ENCODE measurements at regions not wholly inside any gene's neighbourhood (a gene's known extent, or its start where the extent isn't known, plus 50 kb on each side); places are given as distances from the start of the nearest gene placed in this dataset.

DNA sequence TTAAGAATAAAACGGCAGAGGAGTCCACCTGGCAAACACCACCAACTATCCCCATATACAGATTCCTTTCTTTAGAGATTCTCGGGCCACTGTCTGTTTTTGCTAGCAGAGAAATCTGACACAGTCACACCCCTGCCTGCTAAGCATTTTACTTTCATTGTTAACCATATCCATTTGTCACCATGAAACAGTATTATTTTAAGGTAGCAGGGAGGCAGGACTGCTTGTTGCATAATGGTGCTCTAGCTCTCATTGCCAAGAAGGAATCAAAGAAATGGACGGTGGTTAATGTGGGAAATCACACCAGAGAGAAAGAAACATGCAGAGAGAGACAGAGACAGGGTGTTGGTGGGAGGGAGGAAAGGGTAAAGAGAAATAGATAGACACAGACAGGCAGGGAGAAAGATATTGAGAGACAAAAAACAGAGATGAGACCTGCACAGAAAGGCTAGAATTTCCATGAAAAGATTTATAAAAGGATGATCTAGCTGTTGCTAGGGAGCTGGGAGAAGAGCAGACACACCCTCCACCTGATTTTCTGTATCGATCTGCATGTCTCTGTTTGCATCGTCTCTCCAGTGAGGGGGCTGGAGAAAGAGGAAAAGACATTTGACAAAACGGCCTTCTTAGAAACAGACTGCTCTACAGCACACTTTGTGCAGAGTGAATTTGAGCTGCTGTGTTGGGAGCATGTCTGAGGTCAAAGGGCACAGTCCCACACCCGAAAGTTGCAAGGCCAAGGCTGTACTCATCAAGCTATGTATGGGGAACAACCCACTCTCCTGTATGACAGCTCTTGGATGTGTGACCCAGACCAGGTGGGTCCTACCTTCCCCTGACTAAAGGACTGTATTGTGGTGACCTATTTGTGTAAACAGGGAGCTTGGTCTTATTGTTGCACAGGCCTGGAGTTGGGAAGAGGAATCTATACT is 303.1 kb downstream of the FZD1 start (continued):
- TF ChIP-seq, protein P1, sequence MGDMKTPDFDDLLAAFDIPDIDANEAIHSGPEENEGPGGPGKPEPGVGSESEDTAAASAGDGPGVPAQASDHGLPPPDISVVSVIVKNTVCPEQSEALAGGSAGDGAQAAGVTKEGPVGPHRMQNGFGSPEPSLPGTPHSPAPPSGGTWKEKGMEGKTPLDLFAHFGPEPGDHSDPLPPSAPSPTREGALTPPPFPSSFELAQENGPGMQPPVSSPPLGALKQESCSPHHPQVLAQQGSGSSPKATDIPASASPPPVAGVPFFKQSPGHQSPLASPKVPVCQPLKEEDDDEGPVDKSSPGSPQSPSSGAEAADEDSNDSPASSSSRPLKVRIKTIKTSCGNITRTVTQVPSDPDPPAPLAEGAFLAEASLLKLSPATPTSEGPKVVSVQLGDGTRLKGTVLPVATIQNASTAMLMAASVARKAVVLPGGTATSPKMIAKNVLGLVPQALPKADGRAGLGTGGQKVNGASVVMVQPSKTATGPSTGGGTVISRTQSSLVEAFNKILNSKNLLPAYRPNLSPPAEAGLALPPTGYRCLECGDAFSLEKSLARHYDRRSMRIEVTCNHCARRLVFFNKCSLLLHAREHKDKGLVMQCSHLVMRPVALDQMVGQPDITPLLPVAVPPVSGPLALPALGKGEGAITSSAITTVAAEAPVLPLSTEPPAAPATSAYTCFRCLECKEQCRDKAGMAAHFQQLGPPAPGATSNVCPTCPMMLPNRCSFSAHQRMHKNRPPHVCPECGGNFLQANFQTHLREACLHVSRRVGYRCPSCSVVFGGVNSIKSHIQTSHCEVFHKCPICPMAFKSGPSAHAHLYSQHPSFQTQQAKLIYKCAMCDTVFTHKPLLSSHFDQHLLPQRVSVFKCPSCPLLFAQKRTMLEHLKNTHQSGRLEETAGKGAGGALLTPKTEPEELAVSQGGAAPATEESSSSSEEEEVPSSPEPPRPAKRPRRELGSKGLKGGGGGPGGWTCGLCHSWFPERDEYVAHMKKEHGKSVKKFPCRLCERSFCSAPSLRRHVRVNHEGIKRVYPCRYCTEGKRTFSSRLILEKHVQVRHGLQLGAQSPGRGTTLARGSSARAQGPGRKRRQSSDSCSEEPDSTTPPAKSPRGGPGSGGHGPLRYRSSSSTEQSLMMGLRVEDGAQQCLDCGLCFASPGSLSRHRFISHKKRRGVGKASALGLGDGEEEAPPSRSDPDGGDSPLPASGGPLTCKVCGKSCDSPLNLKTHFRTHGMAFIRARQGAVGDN (IDR thresholded peaks at IDR 0.05), result no peak
- TF ChIP-seq TCF7 (IDR thresholded peaks at IDR 0.05; ENCODE audit: borderline replicate concordance), result no peak

- CTCF ChIA-PET, result interaction anchor here (1.2 kb wide), 1 partner anchor 13 kb away, joined by 3 read pairs; no protein-coding TSS in a partner anchor
- RAD21 ChIA-PET (ENCODE audit: unreplicated experiment), result no interaction called here
- whole genome bisulfite sequencing (ENCODE audit: insufficient coverage, insufficient replicate concordance, low lambda C conversion rate, missing lambda C conversion rate), result 76% methylated on average over 1 of the region's 1 CpG
- ATAC-seq (no peak), FAIRE-seq (no peak), DNase-seq (ENCODE audit: low read depth, low spot score) (no peak)
- Histone ChIP-seq H3K4me2 (ENCODE audit: control insufficient read depth, insufficient read depth) (no peak overlapping the region), H3K4me3 (no peak overlapping the region), H2AFZ (ENCODE audit: control insufficient read depth, low read depth, low read length) (no peak overlapping the region), H3K79me2 (ENCODE audit: control insufficient read depth, insufficient read depth, low read length) (no peaks in the 10 kb centered on the region), H3K27ac (ENCODE audit: control insufficient read depth, insufficient read depth) (no peak overlapping the region), H3K27me3 (replicated peaks in 1 of 2; ENCODE audit: control insufficient read depth in 2 of 2, insufficient read depth in 2 of 2, low read length in 1 of 2) (peaks cover 0 to 1% of the 10 kb centered on the region in 2 experiments; a peak in 1 of 4 replicates), H3K4me1 (ENCODE audit: control insufficient read depth, insufficient read depth, low read length) (no peaks in the 10 kb centered on the region), H3K9ac (ENCODE audit: control insufficient read depth, insufficient read depth, low read length) (no peak overlapping the region), H3K36me3 (ENCODE audit: control insufficient read depth in 2 of 2, insufficient read depth in 2 of 2, low read length in 1 of 2) (no peaks in the 10 kb centered on the region), H3K9me3 (replicated peaks; ENCODE audit: control insufficient read depth, insufficient read depth, low read length) (no peaks in the 10 kb centered on the region), H4K20me1 (ENCODE audit: control insufficient read depth, insufficient read depth) (no peaks in the 10 kb centered on the region)
- POLR2A ChIA-PET, result no interaction called here
- in situ Hi-C loops (cut with MboI) (no loop called here), intact Hi-C loops (cut with micrococcal nuclease; ENCODE audit: unreplicated experiment) (no loop called here)
- no TSS peak for BruUV-seq (replicated peaks)
- SMC1A ChIA-PET (ENCODE audit: uncharacterized antibody, unreplicated experiment), result no interaction called here
- TF ChIP-seq SPI1 (IDR thresholded peaks at IDR 0.05; ENCODE audit: borderline replicate concordance, insufficient read depth, low read depth, low read length), result no peak
- TF ChIP-seq, protein P2, sequence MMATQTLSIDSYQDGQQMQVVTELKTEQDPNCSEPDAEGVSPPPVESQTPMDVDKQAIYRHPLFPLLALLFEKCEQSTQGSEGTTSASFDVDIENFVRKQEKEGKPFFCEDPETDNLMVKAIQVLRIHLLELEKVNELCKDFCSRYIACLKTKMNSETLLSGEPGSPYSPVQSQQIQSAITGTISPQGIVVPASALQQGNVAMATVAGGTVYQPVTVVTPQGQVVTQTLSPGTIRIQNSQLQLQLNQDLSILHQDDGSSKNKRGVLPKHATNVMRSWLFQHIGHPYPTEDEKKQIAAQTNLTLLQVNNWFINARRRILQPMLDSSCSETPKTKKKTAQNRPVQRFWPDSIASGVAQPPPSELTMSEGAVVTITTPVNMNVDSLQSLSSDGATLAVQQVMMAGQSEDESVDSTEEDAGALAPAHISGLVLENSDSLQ (IDR thresholded peaks at IDR 0.05), result no peak
- TF ChIP-seq CHD2 (IDR thresholded peaks at IDR 0.05; ENCODE audit: borderline replicate concordance, low read depth, low read length), result no peak
- TF ChIP-seq NRF1 (conservative IDR thresholded peaks at IDR 0.05; ENCODE audit: low read depth, low read length), result no peak
- no peak for TF ChIP-seq LARP7 (IDR thresholded peaks at IDR 0.05)
- TF ChIP-seq GABPA (IDR thresholded peaks at IDR 0.05; ENCODE audit: low read depth), result no peak
- no peak for TF ChIP-seq TCF7 (IDR thresholded peaks at IDR 0.05; ENCODE audit: borderline replicate concordance)
- TF ChIP-seq FOS (IDR thresholded peaks at IDR 0.05; ENCODE audit: borderline replicate concordance, extremely low read depth, insufficient read length), result no peak
- TF ChIP-seq ZNF217 (IDR thresholded peaks at IDR 0.05), result no peak
- TF ChIP-seq ZNF274 (IDR thresholded peaks at IDR 0.05; ENCODE audit: insufficient read depth, insufficient read length), result no peak
- TF ChIP-seq TCF3 (IDR thresholded peaks at IDR 0.05; ENCODE audit: borderline replicate concordance, insufficient read depth, low read depth, low read length), result no peak
- TF ChIP-seq ZBED1 (IDR thresholded peaks at IDR 0.05; ENCODE audit: borderline replicate concordance), result no peak
- no peak for TF ChIP-seq NBN (IDR thresholded peaks at IDR 0.05)
- no peak for TF ChIP-seq ZNF384 (IDR thresholded peaks at IDR 0.05; ENCODE audit: borderline replicate concordance, low read depth, low read length)
- TF ChIP-seq STAT1 (conservative IDR thresholded peaks at IDR 0.05), result no peak
Measured at GRCh38 chr7:91568138-91568537, 303.9 kb downstream of the FZD1 start.
